IMR-90 (cell line): ENCODE measurements at regions not wholly inside any gene's neighbourhood (a gene's known extent, or its start where the extent isn't known, plus 50 kb on each side); places are given as distances from the start of the nearest gene placed in this dataset.

Experiments used
- ATAC-seq: fragments of 200-7000 bp; cut with Tn5 transposase; 2 replicates; pipeline ENCODE4 v1.9.1; 2020; ENCODE audit warnings: low read depth, mild to moderate bottlenecking, moderate library complexity
- BruUV-seq: library from RNA; stranded (reverse); fragments of 400-500 nt; replicated peaks from 2 replicates; lab custom pipeline; 2021; lab: Mats Ljungman, UMichigan
- CTCF ChIA-PET: fragments of 300-600 bp; formaldehyde crosslinking; extraction: SDS; loops from one replicate; lab custom pipeline; 2021; ENCODE audit warnings: antibody characterized with exemption; lab: Yijun Ruan, JAX
- POLR2A ChIA-PET: fragments of 300-600 bp; sonication (Branson Sonifier 250); formaldehyde crosslinking; loops from one replicate; lab custom pipeline; 2022; ENCODE audit warnings: antibody characterized with exemption; ENCODE audit not compliant: unreplicated experiment; lab: Charles Lee
- DNase-seq: peaks from one replicate; pipeline ENCODE4 v3.0.0; 2013
- H2AFZ ChIP-seq: replicated peaks from 2 replicates; pipeline ENCODE3; 2013; ENCODE audit warnings: low read length, mild to moderate bottlenecking; ENCODE audit not compliant: poor library complexity
- H2AK5ac ChIP-seq: 2 replicates; pipeline ENCODE4 v1.6.1; 2013; ENCODE audit warnings: low read depth, low read length, inconsistent platforms
- H2AK9ac ChIP-seq: replicated peaks from 2 replicates; pipeline ENCODE3; 2013; ENCODE audit warnings: mild to moderate bottlenecking, low read depth, low read length, moderate library complexity; ENCODE audit not compliant: poor library complexity
- H2BK120ac ChIP-seq: 2 replicates; pipeline ENCODE4 v1.6.1; 2013; ENCODE audit warnings: low read depth, low read length, inconsistent platforms
- H2BK15ac ChIP-seq: 3 replicates; pipeline ENCODE4 v1.6.1; 2013; ENCODE audit warnings: low read depth, low read length, inconsistent platforms
- H2BK20ac ChIP-seq: 2 replicates; pipeline ENCODE4 v1.6.1; 2013; ENCODE audit warnings: low read depth, mild to moderate bottlenecking, inconsistent platforms, low read length, moderate library complexity
- H2BK5ac ChIP-seq: 2 replicates; pipeline ENCODE4 v1.6.1; 2013; ENCODE audit warnings: mild to moderate bottlenecking, low read depth, low read length, inconsistent platforms; ENCODE audit not compliant: poor library complexity, severe bottlenecking
- H3K14ac ChIP-seq: replicated peaks from 2 replicates; pipeline ENCODE4 v1.6.1; 2013; ENCODE audit warnings: low read depth, low read length, inconsistent platforms
- H3K18ac ChIP-seq: 2 replicates; pipeline ENCODE4 v1.6.1; 2013; ENCODE audit warnings: low read depth, low read length, control low read depth
- H3K23ac ChIP-seq: 2 replicates; pipeline ENCODE4 v1.6.1; 2013; ENCODE audit warnings: low read depth, low read length, inconsistent platforms
- H3K27ac ChIP-seq: 2 replicates; pipeline ENCODE4 v1.5.1; 2013; ENCODE audit warnings: mild to moderate bottlenecking, control low read depth, low read length; ENCODE audit not compliant: insufficient read depth
- H3K27me3 ChIP-seq: 2 replicates; pipeline ENCODE4 v1.6.1; 2013; ENCODE audit warnings: low read length; ENCODE audit not compliant: control insufficient read depth, insufficient read depth
- H3K36me3 ChIP-seq: 2 replicates; pipeline ENCODE4 v1.6.1; 2013; ENCODE audit warnings: low read length, mixed read lengths; ENCODE audit not compliant: control insufficient read depth, insufficient read depth
- H3K4ac ChIP-seq: 2 replicates; pipeline ENCODE4 v1.6.1; 2013; ENCODE audit warnings: low read depth, low read length, inconsistent platforms
- H3K4me1 ChIP-seq: 2 replicates; pipeline ENCODE4 v1.6.1; 2013; ENCODE audit warnings: low read length, mixed read lengths; ENCODE audit not compliant: control insufficient read depth, insufficient read depth
- H3K4me2 ChIP-seq: 2 replicates; pipeline ENCODE4 v1.6.1; 2013; ENCODE audit warnings: low read depth, mild to moderate bottlenecking, control low read depth, low read length, moderate library complexity
- H3K4me3 ChIP-seq: 2 replicates; pipeline ENCODE4 v1.5.1; 2013; ENCODE audit warnings: low read depth, mild to moderate bottlenecking, control low read depth, low read length, moderate library complexity; ENCODE audit not compliant: insufficient read depth
- H3K56ac ChIP-seq: 2 replicates; pipeline ENCODE4 v1.6.1; 2013; ENCODE audit warnings: low read length, inconsistent platforms; ENCODE audit not compliant: insufficient read depth; ENCODE audit errors: extremely low read depth
- H3K79me1 ChIP-seq, 2 experiments: 2 replicates each; pipeline ENCODE4 v1.6.1; 2013; ENCODE audit warnings: low read length in 2 of 2, inconsistent platforms in 1 of 2, low read depth in 1 of 2
- H3K9ac ChIP-seq: 2 replicates; pipeline ENCODE4 v1.6.1; 2013; ENCODE audit warnings: low read depth, low read length, control low read depth
- H3K9me1 ChIP-seq: 2 replicates; pipeline ENCODE4 v1.6.1; 2013; ENCODE audit warnings: low read length, inconsistent platforms; ENCODE audit not compliant: insufficient read depth
- H3K9me3 ChIP-seq: 2 replicates; pipeline ENCODE4 v1.6.1; 2013; ENCODE audit warnings: low read length; ENCODE audit not compliant: control insufficient read depth, insufficient read depth
- H4K20me1 ChIP-seq: 2 replicates; pipeline ENCODE4 v1.6.1; 2013; ENCODE audit warnings: low read length, inconsistent platforms; ENCODE audit not compliant: insufficient read depth
- H4K5ac ChIP-seq: 2 replicates; pipeline ENCODE4 v1.6.1; 2013; ENCODE audit warnings: mild to moderate bottlenecking, low read depth, low read length, control low read depth
- H4K8ac ChIP-seq, 2 experiments: 2 replicates each; pipeline ENCODE4 v1.6.1; 2013; ENCODE audit warnings: low read depth in 2 of 2, low read length in 2 of 2, control low read depth in 1 of 2, inconsistent platforms in 1 of 2
- H4K91ac ChIP-seq: 2 replicates; pipeline ENCODE4 v1.6.1; 2013; ENCODE audit warnings: low read depth, low read length, inconsistent platforms; ENCODE audit not compliant: insufficient read depth
- CTCF ChIP-seq: conservative IDR thresholded peaks from 2 replicates; pipeline ENCODE4 v1.5.1; 2012; ENCODE audit warnings: mild to moderate bottlenecking, low read depth, low read length, improper control_type of control experiment
- ELK1 ChIP-seq: fragments of 150-350 bp; IDR thresholded peaks from 2 replicates; pipeline ENCODE4 v1.6.1; 2016; ENCODE audit warnings: low read depth, mild to moderate bottlenecking, low read length, moderate library complexity, borderline replicate concordance
- MXI1 ChIP-seq: IDR thresholded peaks from 2 replicates; pipeline ENCODE4 v1.6.1; 2012; ENCODE audit warnings: low read depth, mild to moderate bottlenecking, low read length, moderate library complexity, borderline replicate concordance
- POLR2A ChIP-seq: IDR thresholded peaks from 2 replicates; pipeline ENCODE4 v1.6.1; 2012; ENCODE audit warnings: mild to moderate bottlenecking, low read depth, low read length
- RFX5 ChIP-seq: IDR thresholded peaks from 2 replicates; pipeline ENCODE4 v1.8.0; 2012; ENCODE audit warnings: low read depth, mild to moderate bottlenecking, low read length, moderate library complexity
- SMC3 ChIP-seq: fragments of 150-350 bp; IDR thresholded peaks from 2 replicates; pipeline ENCODE4 v1.6.1; 2016; ENCODE audit warnings: low read depth, mild to moderate bottlenecking, antibody characterized with exemption, low read length, moderate library complexity
- USF2 ChIP-seq: fragments of 150-350 bp; IDR thresholded peaks from 2 replicates; pipeline ENCODE4 v1.6.1; 2017; ENCODE audit warnings: mild to moderate bottlenecking, antibody characterized with exemption, low read length, low read depth
- WGBS, 2 experiments: methylation state at CpG; one replicate each; pipeline versions ENCODE4 v1.1.5 to v1.1.7; 2013; ENCODE audit warnings: missing lambda C conversion rate in 2 of 2; ENCODE audit not compliant: insufficient read length in 1 of 2; ENCODE audit errors: extremely low coverage in 2 of 2; 5-methylcytosine and 5-hydroxymethylcytosine counted together
- dilution Hi-C: fragments of 300-500 bp; cut with HindIII; formaldehyde crosslinking; loops from one replicate; pipeline ENCODE4 v1.14.3; 2018; ENCODE audit warnings: low sequenced_read_pairs; ENCODE audit not compliant: unreplicated experiment
- in situ Hi-C: fragments of 300-500 bp; cut with MboI; formaldehyde crosslinking; loops from 3 replicates; pipeline ENCODE4 v1.14.3; 2019; ENCODE audit warnings: low sequenced_read_pairs, inconsistent platforms, mixed read lengths
- intact Hi-C: fragments of 100-400 bp; cut with micrococcal nuclease; formaldehyde crosslinking; loops from 2 replicates; pipeline ENCODE4 v1.10.0; 2022

GRCh38 chr19:28898249-28898648, 314.7 kb downstream of the UQCRFS1 start:
- H3K79me1 ChIP-seq = no peaks in the 10 kb centered on the region
- no peak overlapping the region for H2BK5ac ChIP-seq
- 90% methylated on average over 2 of the region's 5 CpGs; no CpG with 5 or more reads in 1 of the 2 experiments for WGBS, 2 experiments
- no peak overlapping the region for H4K5ac ChIP-seq
- no peak overlapping the region for H2BK20ac ChIP-seq
- no peak overlapping the region for H2AK5ac ChIP-seq
- H3K36me3 ChIP-seq = no peaks in the 10 kb centered on the region
- BruUV-seq = no TSS peak
- POLR2A ChIA-PET = no interaction called here
- no peak overlapping the region for H3K27ac ChIP-seq
- no peak overlapping the region for H2AK9ac ChIP-seq
- H3K4me3 ChIP-seq = no peak overlapping the region
- H2BK120ac ChIP-seq = no peak overlapping the region
- CTCF ChIA-PET = no interaction called here
- H2BK15ac ChIP-seq = no peak overlapping the region
- H3K9me1 ChIP-seq = no peaks in the 10 kb centered on the region
- dilution Hi-C loops (no loop called here), intact Hi-C loops (no loop called here), in situ Hi-C loops (no loop called here)
- TF ChIP-seq POLR2A (no peak), RFX5 (no peak), CTCF (no peak), USF2 (no peak), ELK1 (no peak), MXI1 (no peak), SMC3 (no peak)
- no peak overlapping the region for H3K18ac ChIP-seq
- no peak overlapping the region for H3K4ac ChIP-seq
- H4K20me1 ChIP-seq = no peaks in the 10 kb centered on the region
- no peak overlapping the region for H3K9ac ChIP-seq
- H3K14ac ChIP-seq = no peak overlapping the region
- peaks cover 1% of the 10 kb centered on the region; the same call in 1 of the 2 replicates for H3K27me3 ChIP-seq
- no peak overlapping the region for H4K91ac ChIP-seq
- H3K4me1 ChIP-seq = no peaks in the 10 kb centered on the region
- no peak overlapping the region for H2AFZ ChIP-seq
- no peaks in the 10 kb centered on the region for H3K9me3 ChIP-seq
- H3K23ac ChIP-seq = no peak overlapping the region
- ATAC-seq (peak; percentile 48), DNase-seq (peak; percentile 43)
- H3K56ac ChIP-seq = no peak overlapping the region
- no peak overlapping the region for H3K4me2 ChIP-seq
- no peak overlapping the region for H4K8ac ChIP-seq
